ENCODE measurements at regions not wholly inside any gene's neighbourhood (a gene's known extent, or its start where the extent isn't known, plus 50 kb on each side); places are given as distances from the start of the nearest gene placed in this dataset.
"Not testable (repeated sequence)": the region's sequence is repeated elsewhere in the genome, so short reads cannot be mapped to it uniquely, and the experiment has no call there.

- Mint-ChIP-seq H3K27ac (no peak overlapping the region), H3K4me3 (no peak overlapping the region), H3K9me3 (peaks cover 35% of the 10 kb centered on the region), H3K36me3 (ENCODE audit: low read depth) (no peaks in the 10 kb centered on the region; the same call in 1 of the 2 replicates), H3K4me1 (ENCODE audit: low read depth) (no peaks in the 10 kb centered on the region), H3K27me3 (ENCODE audit: insufficient read depth) (0 out of 2 replicates have a peak, but pooled peaks cover 2% of the 10 kb centered on the region)
- no peak for TF ChIP-seq CTCF (IDR thresholded peaks at IDR 0.05)
- DNase-seq, result no peak
Measured at GRCh38 chr16:6735631-6736030, 597.0 kb upstream of the RBFOX1 start.

DNA sequence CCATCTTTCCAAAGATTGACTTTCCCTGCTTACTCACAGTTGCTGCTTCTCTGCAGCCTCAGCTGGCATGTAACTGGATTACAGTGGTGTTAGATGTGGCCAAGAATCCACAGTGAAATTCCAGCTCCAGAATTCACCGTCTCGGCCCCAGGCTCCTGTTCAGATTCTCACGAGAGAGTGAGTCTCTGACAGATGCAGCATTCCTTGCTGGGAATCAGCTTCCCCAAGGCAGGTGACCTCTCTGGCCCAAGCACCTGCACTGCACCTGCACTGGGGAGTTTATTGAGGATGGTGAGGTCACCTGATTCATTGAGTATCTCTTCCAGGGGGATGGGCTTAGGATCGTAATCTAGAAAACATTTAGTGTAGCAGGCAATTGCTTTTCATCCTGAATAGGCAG lies 600.5 kb upstream of the RBFOX1 start:
- no peak overlapping the region for H3K27ac Mint-ChIP-seq
- TF ChIP-seq CTCF (IDR thresholded peaks at IDR 0.05), result no peak
- no peak for DNase-seq
- no peak overlapping the region for H3K4me3 Mint-ChIP-seq
- no peaks in the 10 kb centered on the region for H3K27me3 Mint-ChIP-seq (ENCODE audit: insufficient read depth)
- H3K4me1 Mint-ChIP-seq (ENCODE audit: low read depth), result no peaks in the 10 kb centered on the region
- peaks cover 33% of the 10 kb centered on the region for H3K9me3 Mint-ChIP-seq
- H3K36me3 Mint-ChIP-seq (ENCODE audit: low read depth), result no peaks in the 10 kb centered on the region

DNA sequence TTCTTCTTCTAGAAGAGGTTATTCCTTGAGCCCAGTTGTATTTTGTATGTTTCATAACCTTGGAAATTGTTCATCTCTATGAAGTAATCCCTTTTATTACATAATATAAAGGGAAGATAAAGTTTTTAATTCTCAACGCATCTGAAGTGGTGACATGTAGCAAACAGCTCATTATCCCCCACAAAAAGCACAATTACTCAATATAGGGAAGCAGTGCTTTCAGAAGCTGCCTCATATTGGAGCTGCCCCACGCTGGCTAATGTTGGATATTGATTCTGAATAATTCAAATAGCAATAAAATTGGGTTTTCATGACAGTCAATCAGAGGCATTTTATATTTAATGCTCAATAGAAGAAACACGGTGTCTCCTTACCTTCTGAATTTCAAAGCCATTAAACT lies 604.3 kb upstream of the RBFOX1 start:
- no peaks in the 10 kb centered on the region for H3K27me3 Mint-ChIP-seq (ENCODE audit: insufficient read depth)
- no peak for TF ChIP-seq CTCF (IDR thresholded peaks at IDR 0.05)
- H3K4me3 Mint-ChIP-seq, result no peak overlapping the region
- peaks cover 25% of the 10 kb centered on the region for H3K9me3 Mint-ChIP-seq
- H3K27ac Mint-ChIP-seq, result no peak overlapping the region
- no peaks in the 10 kb centered on the region for H3K36me3 Mint-ChIP-seq (ENCODE audit: low read depth)
- DNase-seq, result no peak
- no peaks in the 10 kb centered on the region for H3K4me1 Mint-ChIP-seq (ENCODE audit: low read depth)

DNA sequence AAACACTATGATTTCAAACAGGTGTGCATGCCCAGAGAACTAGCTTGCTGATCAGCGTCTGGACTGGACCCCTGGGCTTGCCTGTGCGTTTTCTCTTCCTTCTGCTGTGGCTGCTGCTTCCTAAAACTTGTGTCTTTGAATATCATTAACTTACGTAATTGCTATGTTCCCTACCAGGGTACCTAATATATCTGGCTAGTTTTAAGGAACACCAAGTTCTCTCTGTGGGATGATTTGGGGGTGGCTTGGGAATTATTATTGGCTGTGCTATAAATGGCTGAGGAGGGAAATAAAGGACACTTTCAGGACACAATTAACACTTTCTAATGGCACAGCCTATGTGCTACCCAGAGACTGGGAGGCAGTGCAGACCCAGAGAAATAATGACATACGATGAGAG lies 606.0 kb upstream of the RBFOX1 start:
- Mint-ChIP-seq H3K4me3 (no peak overlapping the region), H3K36me3 (ENCODE audit: low read depth) (no peaks in the 10 kb centered on the region), H3K9me3 (peaks cover 35% of the 10 kb centered on the region), H3K27me3 (ENCODE audit: insufficient read depth) (no peaks in the 10 kb centered on the region), H3K27ac (no peak overlapping the region), H3K4me1 (ENCODE audit: low read depth) (no peaks in the 10 kb centered on the region)
- DNase-seq, result no peak
- no peak for TF ChIP-seq CTCF (IDR thresholded peaks at IDR 0.05)

- TF ChIP-seq CTCF (IDR thresholded peaks at IDR 0.05), result peak; percentile 31; the same call in 1 of the 2 replicates
- Mint-ChIP-seq H3K4me3 (no peak overlapping the region), H3K4me1 (ENCODE audit: low read depth) (no peaks in the 10 kb centered on the region), H3K27ac (no peak overlapping the region), H3K36me3 (ENCODE audit: low read depth) (no peaks in the 10 kb centered on the region), H3K27me3 (ENCODE audit: insufficient read depth) (no peaks in the 10 kb centered on the region), H3K9me3 (peaks cover 30% of the 10 kb centered on the region)
- no peak for DNase-seq
Measured at GRCh38 chr16:6725634-6726331, 606.9 kb upstream of the RBFOX1 start.

GRCh38 chr16:6725206-6725605 lies 607.4 kb upstream of the RBFOX1 start:
- not testable (repeated sequence) for H3K27me3 Mint-ChIP-seq (ENCODE audit: insufficient read depth); H3K27ac Mint-ChIP-seq; DNase-seq; H3K36me3 Mint-ChIP-seq (ENCODE audit: low read depth); H3K4me1 Mint-ChIP-seq (ENCODE audit: low read depth); H3K4me3 Mint-ChIP-seq
- peaks cover 26% of the 10 kb centered on the region for H3K9me3 Mint-ChIP-seq
